Hematopoietic multipotent progenitor cell treated with erythropoietin and hydrocortisone succinate and interleukin-3 and kit ligand, for 6 days (in vitro differentiated cells): ENCODE measurements at regions not wholly inside any gene's neighbourhood (a gene's known extent, or its start where the extent isn't known, plus 50 kb on each side); places are given as distances from the start of the nearest gene placed in this dataset.

Experiments used
- DNase-seq: peaks from one replicate; pipeline ENCODE4 v3.0.0-alpha.2; 2015

- no peak for DNase-seq
These were observed 471.0 kb downstream of the KDM4C start for GRCh38 chr9:7228726-7229125.

DNA sequence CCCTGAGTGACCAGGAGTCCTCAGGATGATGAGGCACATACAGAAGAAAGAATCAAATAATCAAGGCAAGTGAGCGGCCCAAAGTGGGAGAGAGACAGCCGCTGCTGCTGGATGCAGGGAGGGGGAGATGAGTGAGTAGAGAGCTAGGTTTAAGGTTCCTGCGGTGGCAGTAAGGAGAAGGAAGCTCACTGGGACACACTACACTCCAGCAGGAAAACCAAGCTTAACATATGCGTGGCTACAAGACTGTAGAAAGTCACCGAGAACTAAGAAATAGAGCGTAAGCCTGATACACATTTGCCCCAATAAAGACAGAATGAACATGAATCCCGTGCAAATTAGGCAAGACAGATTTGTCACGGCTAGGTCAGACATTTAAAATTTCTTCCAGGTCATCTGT lies 470.2 kb downstream of the KDM4C start:
- DNase-seq = no peak

- no peak for DNase-seq
These were observed 468.4 kb downstream of the KDM4C start for GRCh38 chr9:7226007-7226640.
